ENCODE measurements at regions not wholly inside any gene's neighbourhood (a gene's known extent, or its start where the extent isn't known, plus 50 kb on each side); places are given as distances from the start of the nearest gene placed in this dataset.
"Not testable (repeated sequence)": the region's sequence is repeated elsewhere in the genome, so short reads cannot be mapped to it uniquely, and the experiment has no call there.

DNA sequence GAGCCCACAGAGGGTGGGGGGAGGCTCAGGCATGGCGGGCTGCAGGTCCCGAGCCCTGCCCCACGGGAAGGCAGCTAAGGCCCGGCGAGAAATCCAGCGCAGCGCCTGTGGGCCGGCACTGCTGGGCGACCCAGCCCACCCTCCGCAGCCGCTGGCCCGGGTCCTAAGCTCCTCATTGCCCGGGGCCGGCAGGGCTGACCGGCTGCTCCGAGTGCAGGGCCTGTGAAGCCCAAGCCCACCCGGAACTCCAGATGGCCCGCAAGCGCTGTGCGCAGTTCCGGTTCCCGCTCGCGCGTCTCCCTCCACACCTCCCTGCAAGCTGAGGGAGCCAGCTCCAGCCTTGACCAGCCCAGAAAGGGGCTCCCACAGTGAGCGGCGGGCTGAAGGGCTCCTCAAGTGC, 129.8 kb upstream of the CADM1 start:
- H3K27ac Mint-ChIP-seq; intact Hi-C loops (cut with micrococcal nuclease); H3K4me1 Mint-ChIP-seq (ENCODE audit: low read depth); H3K9me3 Mint-ChIP-seq; H3K36me3 Mint-ChIP-seq (ENCODE audit: low read depth); H3K4me3 Mint-ChIP-seq: not testable (repeated sequence)
- H3K27me3 Mint-ChIP-seq, result peaks cover 24% of the 10 kb centered on the region

DNA sequence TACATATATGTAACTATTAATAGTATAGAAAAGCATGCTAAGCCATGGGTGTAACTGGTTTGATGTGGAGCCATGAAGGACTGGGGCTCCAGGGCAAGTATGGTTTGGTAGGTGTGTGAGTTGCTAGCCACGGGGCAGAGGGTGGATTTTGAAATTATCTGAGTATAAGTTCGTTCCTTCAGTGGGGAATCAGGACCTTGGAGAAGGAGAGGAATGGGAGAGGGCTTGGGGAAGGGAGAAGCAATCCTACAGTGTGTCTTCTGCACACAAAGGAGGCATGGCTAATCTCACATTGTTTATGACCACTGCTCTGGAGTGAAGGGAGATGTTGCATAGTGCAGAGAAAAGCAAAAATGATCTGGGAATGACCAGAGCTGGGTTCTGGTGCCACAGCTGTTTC, 127.8 kb upstream of the CADM1 start:
- no peaks in the 10 kb centered on the region for H3K9me3 Mint-ChIP-seq

GRCh38 chr11:115631609-115632008, 127.4 kb upstream of the CADM1 start:
- no peaks in the 10 kb centered on the region for H3K4me1 Mint-ChIP-seq (ENCODE audit: low read depth)
- H3K36me3 Mint-ChIP-seq (ENCODE audit: low read depth), result no peaks in the 10 kb centered on the region
- peaks cover 22% of the 10 kb centered on the region for H3K27me3 Mint-ChIP-seq
- intact Hi-C loops (cut with micrococcal nuclease), result no loop called here
- no peaks in the 10 kb centered on the region for H3K9me3 Mint-ChIP-seq
- no peak overlapping the region for H3K27ac Mint-ChIP-seq
- H3K4me3 Mint-ChIP-seq, result no peak overlapping the region

More for the DNA sequence above, 127.8 kb upstream of the CADM1 start:
- intact Hi-C loops (cut with micrococcal nuclease), result no loop called here
- Mint-ChIP-seq H3K27me3 (peaks cover 22% of the 10 kb centered on the region), H3K36me3 (ENCODE audit: low read depth) (no peaks in the 10 kb centered on the region), H3K4me1 (ENCODE audit: low read depth) (no peaks in the 10 kb centered on the region), H3K4me3 (no peak overlapping the region), H3K27ac (no peak overlapping the region)

GRCh38 chr11:115630214-115630613, 126.0 kb upstream of the CADM1 start:
- intact Hi-C loops (cut with micrococcal nuclease), result no loop called here
- Mint-ChIP-seq H3K4me1 (ENCODE audit: low read depth) (no peaks in the 10 kb centered on the region), H3K27me3 (peaks cover 24% of the 10 kb centered on the region), H3K27ac (no peak overlapping the region), H3K36me3 (ENCODE audit: low read depth) (no peaks in the 10 kb centered on the region), H3K9me3 (no peaks in the 10 kb centered on the region), H3K4me3 (no peak overlapping the region)

DNA sequence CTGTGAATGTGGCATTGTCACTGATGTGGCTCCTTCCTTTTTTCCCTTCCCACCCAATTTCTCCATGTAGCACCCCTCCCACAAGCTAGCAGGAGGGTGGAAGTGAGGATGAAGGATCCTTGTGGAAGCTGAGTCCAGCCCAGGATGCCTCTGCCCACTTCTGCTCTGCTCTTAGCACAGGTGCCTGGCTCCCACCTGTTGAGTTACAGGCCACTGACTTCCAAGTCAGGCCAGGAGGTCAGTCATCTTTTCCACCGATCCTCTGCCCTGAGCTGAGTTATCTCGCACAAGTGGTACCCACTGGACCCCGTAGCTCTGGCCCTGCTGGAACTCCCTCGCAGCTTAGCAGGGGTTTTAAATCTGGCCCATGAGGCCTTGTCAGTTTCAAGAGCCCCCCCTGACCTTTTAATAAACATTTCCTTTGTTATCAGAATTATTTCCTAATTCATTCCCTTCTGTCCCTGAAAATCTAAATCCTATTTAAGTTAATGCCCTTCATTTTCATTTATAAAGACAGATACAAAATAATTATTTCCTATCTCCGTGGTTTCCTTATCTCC, 125.3 kb upstream of the CADM1 start:
- Mint-ChIP-seq H3K27ac (no peak overlapping the region), H3K4me3 (no peak overlapping the region), H3K27me3 (peaks cover 24% of the 10 kb centered on the region), H3K36me3 (ENCODE audit: low read depth) (no peaks in the 10 kb centered on the region), H3K4me1 (ENCODE audit: low read depth) (no peaks in the 10 kb centered on the region), H3K9me3 (no peaks in the 10 kb centered on the region)
- intact Hi-C loops (cut with micrococcal nuclease), result no loop called here

DNA sequence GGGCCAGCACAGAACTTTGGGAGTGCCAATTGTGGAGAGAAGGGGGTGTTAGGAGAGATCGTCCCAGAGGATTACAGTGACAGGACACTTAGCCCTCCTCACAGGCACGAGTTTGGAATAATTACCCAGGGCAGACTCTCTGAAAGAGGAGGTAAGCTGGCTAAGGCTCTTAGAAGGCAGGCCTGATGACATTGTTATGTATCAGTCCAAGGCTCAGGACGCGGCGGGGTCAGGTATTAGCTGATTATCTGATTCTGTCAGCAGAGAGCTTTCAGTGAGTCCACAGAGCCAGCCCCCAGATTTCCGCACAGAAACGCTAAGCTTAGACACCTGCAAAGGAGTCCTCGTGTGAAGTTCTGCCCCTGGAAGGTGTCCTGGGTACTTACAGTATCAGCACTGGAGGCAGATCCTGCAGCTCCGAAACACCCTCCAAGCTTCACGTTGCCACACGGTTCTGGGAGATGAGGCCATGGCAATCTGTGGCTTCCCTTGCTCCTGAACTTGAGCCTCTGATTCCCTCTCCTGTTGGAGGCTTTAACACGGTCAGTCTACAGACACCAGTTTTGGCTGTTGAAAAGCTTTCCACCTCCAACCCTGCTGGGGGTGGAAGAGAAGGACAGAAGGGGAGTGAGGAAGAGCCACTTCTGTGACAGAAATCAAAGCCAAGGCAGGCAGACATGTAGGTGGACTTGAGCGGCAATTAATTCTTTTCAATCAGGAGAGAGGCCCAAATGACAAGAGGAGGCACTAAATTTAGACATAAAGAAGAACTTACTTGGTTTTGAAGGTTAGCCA, 123.6 kb upstream of the CADM1 start:
- Mint-ChIP-seq H3K9me3 (no peaks in the 10 kb centered on the region), H3K4me1 (ENCODE audit: low read depth) (no peaks in the 10 kb centered on the region), H3K27ac (no peak overlapping the region), H3K4me3 (no peak overlapping the region), H3K27me3 (peaks cover 29% of the 10 kb centered on the region), H3K36me3 (ENCODE audit: low read depth) (no peaks in the 10 kb centered on the region)
- intact Hi-C loops (cut with micrococcal nuclease), result no loop called here

GRCh38 chr11:115627071-115627470, 122.9 kb upstream of the CADM1 start:
- no peaks in the 10 kb centered on the region for H3K36me3 Mint-ChIP-seq (ENCODE audit: low read depth)
- H3K4me3 Mint-ChIP-seq, result no peak overlapping the region
- intact Hi-C loops (cut with micrococcal nuclease), result no loop called here
- peaks cover 34% of the 10 kb centered on the region for H3K27me3 Mint-ChIP-seq
- no peaks in the 10 kb centered on the region for H3K4me1 Mint-ChIP-seq (ENCODE audit: low read depth)
- no peaks in the 10 kb centered on the region for H3K9me3 Mint-ChIP-seq
- H3K27ac Mint-ChIP-seq, result no peak overlapping the region

DNA sequence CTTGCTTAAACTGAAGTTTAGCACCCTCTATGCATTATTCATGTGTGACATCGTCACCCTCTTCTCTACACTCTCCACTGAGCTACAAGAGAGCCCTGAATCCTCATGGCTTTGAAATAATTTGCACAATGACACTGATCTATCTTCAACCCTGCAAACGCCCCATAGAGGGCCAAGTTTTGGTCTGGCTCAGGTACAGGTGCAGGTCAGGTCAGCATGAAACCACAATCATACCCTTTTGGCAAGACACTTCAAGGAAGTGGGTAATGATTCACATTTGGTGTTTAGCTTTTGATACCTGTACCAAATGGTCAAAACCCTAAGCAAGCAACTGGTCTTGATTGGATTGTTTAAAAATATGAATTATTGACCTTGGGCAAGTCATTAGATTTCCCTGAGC, 122.2 kb upstream of the CADM1 start:
- Mint-ChIP-seq H3K27ac (no peak overlapping the region), H3K4me3 (no peak overlapping the region), H3K36me3 (ENCODE audit: low read depth) (no peaks in the 10 kb centered on the region), H3K4me1 (ENCODE audit: low read depth) (no peaks in the 10 kb centered on the region), H3K27me3 (peaks cover 33% of the 10 kb centered on the region), H3K9me3 (no peaks in the 10 kb centered on the region)
- intact Hi-C loops (cut with micrococcal nuclease), result no loop called here

DNA sequence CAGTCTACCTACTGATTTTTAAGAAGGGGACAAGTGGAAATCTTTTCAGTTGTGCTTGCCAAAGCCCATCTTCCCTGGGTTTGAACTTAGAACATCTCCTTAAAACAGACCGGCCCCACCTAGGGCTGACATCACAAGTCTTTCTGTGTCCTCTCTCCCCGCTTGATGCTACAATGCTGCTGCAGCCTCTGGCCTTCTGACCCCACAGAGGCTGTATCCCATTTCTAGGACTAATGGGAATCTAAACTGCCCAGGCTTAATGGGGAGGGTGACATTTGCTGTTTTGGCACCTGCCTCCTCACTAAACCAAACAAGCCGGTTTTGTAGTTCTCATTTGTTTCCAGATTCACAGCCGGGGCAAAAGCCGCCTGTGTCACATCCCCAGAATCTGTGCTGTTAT, 121.3 kb upstream of the CADM1 start:
- H3K9me3 Mint-ChIP-seq, result no peaks in the 10 kb centered on the region
- H3K4me1 Mint-ChIP-seq (ENCODE audit: low read depth), result no peaks in the 10 kb centered on the region
- no peak overlapping the region for H3K4me3 Mint-ChIP-seq
- H3K27ac Mint-ChIP-seq, result no peak overlapping the region
- intact Hi-C loops (cut with micrococcal nuclease), result no loop called here
- peaks cover 28% of the 10 kb centered on the region for H3K27me3 Mint-ChIP-seq
- no peaks in the 10 kb centered on the region for H3K36me3 Mint-ChIP-seq (ENCODE audit: low read depth)

- Mint-ChIP-seq H3K4me1 (ENCODE audit: low read depth) (no peaks in the 10 kb centered on the region), H3K9me3 (no peaks in the 10 kb centered on the region), H3K4me3 (no peak overlapping the region), H3K27me3 (peaks cover 26% of the 10 kb centered on the region), H3K36me3 (ENCODE audit: low read depth) (no peaks in the 10 kb centered on the region), H3K27ac (no peak overlapping the region)
- intact Hi-C loops (cut with micrococcal nuclease), result no loop called here
These were observed 119.8 kb upstream of the CADM1 start for GRCh38 chr11:115624065-115624464.

GRCh38 chr11:115623021-115623451, 118.8 kb upstream of the CADM1 start:
- Mint-ChIP-seq H3K27me3 (peaks cover 27% of the 10 kb centered on the region), H3K9me3 (no peaks in the 10 kb centered on the region), H3K27ac (no peak overlapping the region), H3K4me1 (ENCODE audit: low read depth) (no peaks in the 10 kb centered on the region), H3K4me3 (no peak overlapping the region), H3K36me3 (ENCODE audit: low read depth) (no peaks in the 10 kb centered on the region)
- intact Hi-C loops (cut with micrococcal nuclease), result no loop called here

GRCh38 chr11:115618428-115618827, 114.2 kb upstream of the CADM1 start:
- H3K4me3 Mint-ChIP-seq, result no peak overlapping the region
- no peak overlapping the region for H3K27ac Mint-ChIP-seq
- H3K9me3 Mint-ChIP-seq, result no peaks in the 10 kb centered on the region
- intact Hi-C loops (cut with micrococcal nuclease), result no loop called here
- no peaks in the 10 kb centered on the region for H3K4me1 Mint-ChIP-seq (ENCODE audit: low read depth)
- H3K27me3 Mint-ChIP-seq, result peaks cover 23% of the 10 kb centered on the region
- no peaks in the 10 kb centered on the region for H3K36me3 Mint-ChIP-seq (ENCODE audit: low read depth)

GRCh38 chr11:115617767-115618166, 113.6 kb upstream of the CADM1 start:
- no peak overlapping the region for H3K4me3 Mint-ChIP-seq
- intact Hi-C loops (cut with micrococcal nuclease), result no loop called here
- H3K36me3 Mint-ChIP-seq (ENCODE audit: low read depth), result no peaks in the 10 kb centered on the region
- H3K9me3 Mint-ChIP-seq, result no peaks in the 10 kb centered on the region
- no peaks in the 10 kb centered on the region for H3K4me1 Mint-ChIP-seq (ENCODE audit: low read depth)
- H3K27me3 Mint-ChIP-seq, result peaks cover 21% of the 10 kb centered on the region
- H3K27ac Mint-ChIP-seq, result no peak overlapping the region

DNA sequence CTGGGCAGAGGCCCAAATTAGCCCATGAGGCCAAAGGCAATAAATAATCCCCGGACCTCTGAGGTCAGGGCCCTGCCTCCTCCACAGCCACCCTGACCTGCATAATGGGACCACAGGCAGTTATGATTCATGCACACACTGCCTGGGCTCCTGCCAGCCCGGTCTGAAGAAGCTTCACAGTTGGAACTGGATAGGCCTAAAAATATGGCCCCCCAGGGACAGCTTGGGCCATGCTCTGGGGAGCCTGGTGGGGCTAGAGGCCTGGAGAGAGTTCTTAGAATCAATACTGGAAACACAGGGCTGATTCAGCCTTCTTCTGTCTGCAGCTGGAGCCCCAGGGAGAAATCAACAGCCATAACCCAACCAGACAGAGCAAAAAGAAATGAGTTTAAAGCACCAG, 112.8 kb upstream of the CADM1 start:
- intact Hi-C loops (cut with micrococcal nuclease), result no loop called here

More for the DNA sequence above, 112.8 kb upstream of the CADM1 start:
- H3K27ac Mint-ChIP-seq, result no peak overlapping the region
- peaks cover 20% of the 10 kb centered on the region for H3K27me3 Mint-ChIP-seq
- no peaks in the 10 kb centered on the region for H3K36me3 Mint-ChIP-seq (ENCODE audit: low read depth)
- no peaks in the 10 kb centered on the region for H3K9me3 Mint-ChIP-seq
- H3K4me3 Mint-ChIP-seq, result no peak overlapping the region
- no peaks in the 10 kb centered on the region for H3K4me1 Mint-ChIP-seq (ENCODE audit: low read depth)
